DMS53 (cell line): ENCODE measurements at regions not wholly inside any gene's neighbourhood (a gene's known extent, or its start where the extent isn't known, plus 50 kb on each side); places are given as distances from the start of the nearest gene placed in this dataset.
A peak's percentile ranks its signal among the peaks of the same experiment; 100 is the strongest.

ENCODE experiments used
- DNase-seq: peaks from one replicate; lab custom pipeline; 2025; lab: John Stamatoyannopoulos, UW

GRCh38 chr11:97140885-97141494 is 751.2 kb downstream of the JRKL start:
- DNase-seq: peak; percentile 82

GRCh38 chr11:97143463-97143862 is 753.6 kb downstream of the JRKL start:
- no peak for DNase-seq

GRCh38 chr11:97149741-97150140 is 759.9 kb downstream of the JRKL start:
- no peak for DNase-seq

- DNase-seq: no peak
These were observed 767.5 kb downstream of the JRKL start for GRCh38 chr11:97157221-97157740.

GRCh38 chr11:97158243-97158642 is 768.4 kb downstream of the JRKL start:
- DNase-seq: no peak

GRCh38 chr11:97163631-97164191 is 773.9 kb downstream of the JRKL start:
- DNase-seq: no peak

- peak; percentile 44 for DNase-seq
These were observed 812.2 kb downstream of the JRKL start for GRCh38 chr11:97201743-97202612.

GRCh38 chr11:97202613-97203292 is 812.9 kb downstream of the JRKL start:
- no peak for DNase-seq

GRCh38 chr11:97218011-97218410 is 828.2 kb downstream of the JRKL start:
- DNase-seq: no peak

- no peak for DNase-seq
These were observed 833.8 kb downstream of the JRKL start for GRCh38 chr11:97223647-97224046.

GRCh38 chr11:97224396-97224795 is 834.6 kb downstream of the JRKL start:
- DNase-seq: no peak

GRCh38 chr11:97225794-97226193 is 836.0 kb downstream of the JRKL start:
- DNase-seq: no peak

GRCh38 chr11:97229936-97230335 is 840.1 kb downstream of the JRKL start:
- no peak for DNase-seq

- no peak for DNase-seq
These were observed 841.4 kb downstream of the JRKL start for GRCh38 chr11:97231231-97231630.

GRCh38 chr11:97234016-97234415 is 844.2 kb downstream of the JRKL start:
- DNase-seq: peak; percentile 28

- no peak for DNase-seq
These were observed 847.3 kb downstream of the JRKL start for GRCh38 chr11:97237151-97237550.

- DNase-seq: no peak
These were observed 857.8 kb downstream of the JRKL start for GRCh38 chr11:97247601-97248000.

- no peak for DNase-seq
These were observed 865.0 kb downstream of the JRKL start for GRCh38 chr11:97254790-97255189.

GRCh38 chr11:97259434-97259833 is 869.6 kb downstream of the JRKL start:
- DNase-seq: no peak

- DNase-seq: peak; percentile 33
These were observed 870.1 kb downstream of the JRKL start for GRCh38 chr11:97259884-97260283.

GRCh38 chr11:97263183-97263858 is 873.5 kb downstream of the JRKL start:
- DNase-seq: no peak

- peak; percentile 74 for DNase-seq
These were observed 879.7 kb downstream of the JRKL start for GRCh38 chr11:97269527-97269926.
